ENCODE measurements at regions not wholly inside any gene's neighbourhood (a gene's known extent, or its start where the extent isn't known, plus 50 kb on each side); places are given as distances from the start of the nearest gene placed in this dataset.

GRCh38 chr6:40671694-40672050, 84.5 kb upstream of the LRFN2 start:
- intact Hi-C loops (cut with micrococcal nuclease; ENCODE audit: unreplicated experiment), result no loop called here
- H3K4me1 ChIP-seq (ENCODE audit: insufficient read depth, low read length, poor library complexity, severe bottlenecking), result no peaks in the 10 kb centered on the region
- no peak for DNase-seq (ENCODE audit: low spot score)
- TF ChIP-seq CTCF (conservative IDR thresholded peaks at IDR 0.05; ENCODE audit: low read depth, low read length), result no peak
- no peak for TF ChIP-seq EZH2 (IDR thresholded peaks at IDR 0.05; ENCODE audit: borderline replicate concordance, low read depth, low read length, poor library complexity, severe bottlenecking)
- H3K36me3 ChIP-seq (ENCODE audit: insufficient read depth, low read length, poor library complexity, severe bottlenecking), result no peaks in the 10 kb centered on the region
- POLR2A ChIA-PET (ENCODE audit: low non-redundant PET), result no interaction called here
- no peak overlapping the region for H3K27ac ChIP-seq (ENCODE audit: low read depth, low read length, poor library complexity, severe bottlenecking)
- no peak overlapping the region for H3K4me3 ChIP-seq (ENCODE audit: low read depth, low read length, poor library complexity, severe bottlenecking)
- no TSS peak for BruUV-seq (replicated peaks)
- H3K9me3 ChIP-seq (ENCODE audit: low read depth, low read length, poor library complexity, severe bottlenecking), result no peaks in the 10 kb centered on the region
- no peaks in the 10 kb centered on the region for H3K27me3 ChIP-seq (replicated peaks; ENCODE audit: insufficient read depth, low read depth, low read length, poor library complexity)
- CTCF ChIA-PET, result no interaction called here

DNA sequence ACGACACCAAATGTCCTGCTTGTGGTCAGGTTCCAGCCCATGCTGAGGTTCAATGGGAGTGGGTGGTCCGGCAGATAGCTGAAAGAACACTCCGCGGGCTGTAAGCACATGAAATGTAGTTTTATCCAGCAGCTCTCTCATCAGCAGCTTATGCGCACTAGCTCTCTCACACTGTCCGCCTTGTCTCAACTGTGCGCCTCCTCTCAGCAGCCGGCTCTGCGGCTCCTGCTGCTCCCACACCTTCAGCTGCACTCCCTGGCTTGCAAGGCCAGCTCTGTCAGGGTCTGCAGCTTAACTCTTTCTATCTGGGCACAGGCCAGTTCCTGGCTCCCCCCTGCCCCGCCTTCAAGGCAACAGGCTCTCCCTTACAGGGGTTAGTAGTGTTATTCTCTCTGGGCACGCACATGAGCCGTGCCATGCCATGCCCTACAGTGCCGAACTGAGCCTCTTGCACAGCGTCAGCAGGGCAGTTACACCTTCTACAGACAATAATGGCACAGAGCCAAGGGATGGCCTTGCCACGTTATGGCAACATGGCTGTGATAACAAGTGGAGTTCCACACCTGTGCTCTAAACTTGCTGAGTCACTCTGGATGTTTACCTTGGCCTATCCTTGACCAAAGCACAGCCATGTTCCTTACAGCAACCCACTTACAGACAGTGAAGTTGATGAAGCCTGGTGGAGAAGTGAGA, 84.0 kb upstream of the LRFN2 start:
- Histone ChIP-seq H3K9me3 (ENCODE audit: low read depth, low read length, poor library complexity, severe bottlenecking) (no peaks in the 10 kb centered on the region), H3K27me3 (replicated peaks; ENCODE audit: insufficient read depth, low read depth, low read length, poor library complexity) (no peaks in the 10 kb centered on the region), H3K4me1 (ENCODE audit: insufficient read depth, low read length, poor library complexity, severe bottlenecking) (no peaks in the 10 kb centered on the region), H3K4me3 (ENCODE audit: low read depth, low read length, poor library complexity, severe bottlenecking) (no peak overlapping the region), H3K27ac (ENCODE audit: low read depth, low read length, poor library complexity, severe bottlenecking) (no peak overlapping the region), H3K36me3 (ENCODE audit: insufficient read depth, low read length, poor library complexity, severe bottlenecking) (no peaks in the 10 kb centered on the region)
- no peak for DNase-seq (ENCODE audit: low spot score)
- ChIA-PET POLR2A (ENCODE audit: low non-redundant PET) (no interaction called here), CTCF (no interaction called here)
- no TSS peak for BruUV-seq (replicated peaks)
- intact Hi-C loops (cut with micrococcal nuclease; ENCODE audit: unreplicated experiment), result no loop called here
- TF ChIP-seq CTCF (conservative IDR thresholded peaks at IDR 0.05; ENCODE audit: low read depth, low read length), result no peak

DNA sequence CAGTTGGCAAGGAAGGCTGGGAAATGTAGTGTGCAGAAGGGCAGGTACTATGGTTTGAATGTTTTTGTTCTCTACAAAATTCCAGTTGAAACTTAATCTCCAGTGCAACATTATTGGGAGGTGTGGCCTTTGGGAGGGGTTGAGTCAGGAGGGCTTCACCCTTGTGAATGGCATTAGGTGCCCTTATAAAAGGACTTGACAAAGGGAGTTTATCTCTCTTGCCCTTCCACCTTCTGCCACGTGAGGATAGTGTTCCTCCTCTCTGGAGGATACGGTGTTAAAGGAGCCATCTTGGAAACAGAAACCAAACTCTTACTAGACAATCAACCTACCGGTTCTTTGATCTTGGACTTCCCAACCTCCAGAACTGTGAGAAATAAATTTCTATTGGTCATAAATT, 82.2 kb upstream of the LRFN2 start:
- H3K27me3 ChIP-seq (replicated peaks; ENCODE audit: insufficient read depth, low read depth, low read length, poor library complexity), result no peaks in the 10 kb centered on the region
- no peaks in the 10 kb centered on the region for H3K4me1 ChIP-seq (ENCODE audit: insufficient read depth, low read length, poor library complexity, severe bottlenecking)
- H3K27ac ChIP-seq (ENCODE audit: low read depth, low read length, poor library complexity, severe bottlenecking), result no peak overlapping the region
- BruUV-seq (replicated peaks), result no TSS peak
- ChIA-PET CTCF (no interaction called here), POLR2A (ENCODE audit: low non-redundant PET) (no interaction called here)
- intact Hi-C loops (cut with micrococcal nuclease; ENCODE audit: unreplicated experiment), result no loop called here
- peaks cover 7% of the 10 kb centered on the region for H3K9me3 ChIP-seq (ENCODE audit: low read depth, low read length, poor library complexity, severe bottlenecking)
- TF ChIP-seq EZH2 (IDR thresholded peaks at IDR 0.05; ENCODE audit: borderline replicate concordance, low read depth, low read length, poor library complexity, severe bottlenecking) (no peak), CTCF (conservative IDR thresholded peaks at IDR 0.05; ENCODE audit: low read depth, low read length) (no peak)
- H3K4me3 ChIP-seq (ENCODE audit: low read depth, low read length, poor library complexity, severe bottlenecking), result no peak overlapping the region
- no peaks in the 10 kb centered on the region for H3K36me3 ChIP-seq (ENCODE audit: insufficient read depth, low read length, poor library complexity, severe bottlenecking)
- no peak for DNase-seq (ENCODE audit: low spot score)
